ENCODE measurements at regions not wholly inside any gene's neighbourhood (a gene's known extent, or its start where the extent isn't known, plus 50 kb on each side); places are given as distances from the start of the nearest gene placed in this dataset.

DNA sequence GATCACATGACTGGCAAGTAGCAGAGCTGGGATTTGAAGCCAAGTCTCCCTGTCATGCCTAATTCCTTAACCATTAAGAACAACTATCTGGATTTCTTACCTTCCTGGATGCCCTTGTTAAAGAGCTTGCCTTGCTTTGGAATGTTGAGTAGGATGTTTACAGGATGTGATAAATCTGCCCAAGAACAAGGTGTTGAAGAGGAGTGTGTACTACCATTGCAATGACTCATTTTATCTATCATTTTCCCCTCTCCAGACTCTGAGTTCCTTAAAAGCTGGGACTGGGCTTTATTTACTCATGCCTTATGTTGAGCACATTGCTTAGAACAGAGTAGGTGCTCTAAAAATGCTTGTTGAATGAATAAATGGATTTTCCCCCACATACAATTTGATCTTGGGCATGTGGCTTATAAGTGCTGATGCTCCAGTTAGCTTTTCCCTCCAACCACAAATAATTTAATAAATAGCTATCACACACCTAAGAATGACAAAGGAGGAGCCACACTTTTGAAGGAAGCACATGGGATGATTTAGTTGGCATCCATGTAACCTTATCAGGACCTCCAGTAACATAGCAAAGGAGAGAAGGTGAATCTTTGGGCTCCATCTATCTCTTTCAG lies 268.6 kb upstream of the SESN3 start:
- TF ChIP-seq, protein P1, sequence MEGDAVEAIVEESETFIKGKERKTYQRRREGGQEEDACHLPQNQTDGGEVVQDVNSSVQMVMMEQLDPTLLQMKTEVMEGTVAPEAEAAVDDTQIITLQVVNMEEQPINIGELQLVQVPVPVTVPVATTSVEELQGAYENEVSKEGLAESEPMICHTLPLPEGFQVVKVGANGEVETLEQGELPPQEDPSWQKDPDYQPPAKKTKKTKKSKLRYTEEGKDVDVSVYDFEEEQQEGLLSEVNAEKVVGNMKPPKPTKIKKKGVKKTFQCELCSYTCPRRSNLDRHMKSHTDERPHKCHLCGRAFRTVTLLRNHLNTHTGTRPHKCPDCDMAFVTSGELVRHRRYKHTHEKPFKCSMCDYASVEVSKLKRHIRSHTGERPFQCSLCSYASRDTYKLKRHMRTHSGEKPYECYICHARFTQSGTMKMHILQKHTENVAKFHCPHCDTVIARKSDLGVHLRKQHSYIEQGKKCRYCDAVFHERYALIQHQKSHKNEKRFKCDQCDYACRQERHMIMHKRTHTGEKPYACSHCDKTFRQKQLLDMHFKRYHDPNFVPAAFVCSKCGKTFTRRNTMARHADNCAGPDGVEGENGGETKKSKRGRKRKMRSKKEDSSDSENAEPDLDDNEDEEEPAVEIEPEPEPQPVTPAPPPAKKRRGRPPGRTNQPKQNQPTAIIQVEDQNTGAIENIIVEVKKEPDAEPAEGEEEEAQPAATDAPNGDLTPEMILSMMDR (conservative IDR thresholded peaks at IDR 0.05): no peak
- TF ChIP-seq ZFX (IDR thresholded peaks at IDR 0.05): no peak

Data from C4-2B (cell line).